Epithelial cell of esophagus (primary cell): ENCODE measurements at regions not wholly inside any gene's neighbourhood (a gene's known extent, or its start where the extent isn't known, plus 50 kb on each side); places are given as distances from the start of the nearest gene placed in this dataset.

Experiments used
- DNase-seq: peaks from one replicate; pipeline ENCODE4 v3.0.0; 2010; ENCODE audit warnings: low read depth
- H3K4me3 ChIP-seq: 2 replicates; pipeline ENCODE4 v1.5.1; 2011; ENCODE audit warnings: mild to moderate bottlenecking, low read length, control low read depth
- TF ChIP-seq, protein P1 (sequence below): IDR thresholded peaks from 2 replicates; pipeline ENCODE4 v1.5.1; 2011; ENCODE audit warnings: low read depth, mild to moderate bottlenecking, low read length, control low read depth, inconsistent platforms; ENCODE audit not compliant: insufficient read depth; ENCODE audit errors: missing control alignments

DNA sequence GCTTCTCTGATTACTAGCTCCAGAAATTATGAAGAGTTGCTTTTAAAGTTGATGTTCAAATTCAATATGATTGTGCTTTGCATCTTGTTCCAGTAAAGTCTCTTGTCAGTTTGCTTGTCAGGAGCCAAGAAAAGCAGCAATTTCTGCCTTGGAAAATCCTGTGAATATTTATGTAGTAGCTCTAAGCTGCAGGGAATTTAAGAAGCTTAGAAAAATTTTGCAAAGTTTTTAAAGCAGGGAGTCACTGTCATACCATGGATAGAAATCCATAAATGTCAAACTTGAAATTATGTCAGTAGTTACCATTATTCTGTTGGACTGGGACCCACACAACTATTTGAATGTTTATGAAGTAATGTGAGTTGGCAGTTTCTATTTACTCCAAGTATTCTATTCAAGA is 169.3 kb downstream of the TMEM200C start:
- TF ChIP-seq, protein P1, sequence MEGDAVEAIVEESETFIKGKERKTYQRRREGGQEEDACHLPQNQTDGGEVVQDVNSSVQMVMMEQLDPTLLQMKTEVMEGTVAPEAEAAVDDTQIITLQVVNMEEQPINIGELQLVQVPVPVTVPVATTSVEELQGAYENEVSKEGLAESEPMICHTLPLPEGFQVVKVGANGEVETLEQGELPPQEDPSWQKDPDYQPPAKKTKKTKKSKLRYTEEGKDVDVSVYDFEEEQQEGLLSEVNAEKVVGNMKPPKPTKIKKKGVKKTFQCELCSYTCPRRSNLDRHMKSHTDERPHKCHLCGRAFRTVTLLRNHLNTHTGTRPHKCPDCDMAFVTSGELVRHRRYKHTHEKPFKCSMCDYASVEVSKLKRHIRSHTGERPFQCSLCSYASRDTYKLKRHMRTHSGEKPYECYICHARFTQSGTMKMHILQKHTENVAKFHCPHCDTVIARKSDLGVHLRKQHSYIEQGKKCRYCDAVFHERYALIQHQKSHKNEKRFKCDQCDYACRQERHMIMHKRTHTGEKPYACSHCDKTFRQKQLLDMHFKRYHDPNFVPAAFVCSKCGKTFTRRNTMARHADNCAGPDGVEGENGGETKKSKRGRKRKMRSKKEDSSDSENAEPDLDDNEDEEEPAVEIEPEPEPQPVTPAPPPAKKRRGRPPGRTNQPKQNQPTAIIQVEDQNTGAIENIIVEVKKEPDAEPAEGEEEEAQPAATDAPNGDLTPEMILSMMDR, result no peak
- no peak for DNase-seq

DNA sequence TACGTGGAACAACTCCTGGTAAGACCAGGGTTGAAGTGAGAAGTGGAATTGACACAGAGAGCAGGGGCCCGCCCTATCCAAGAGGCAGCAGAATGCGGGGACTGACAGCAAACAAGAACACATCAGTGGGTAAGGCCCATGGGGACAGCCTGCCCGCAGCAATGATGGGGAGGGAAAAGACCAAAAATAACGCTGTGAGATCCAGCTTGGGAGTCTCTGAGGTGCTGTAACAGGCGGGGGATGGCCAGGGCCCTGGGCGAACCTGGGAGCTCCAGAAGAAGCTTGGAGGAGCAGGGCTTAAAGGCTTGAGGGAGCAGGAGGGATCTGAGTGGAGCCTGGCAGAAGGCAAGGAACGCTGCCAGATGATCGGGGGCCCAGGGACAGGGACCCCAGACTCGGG is 173.4 kb downstream of the TMEM200C start:
- no peak overlapping the region for H3K4me3 ChIP-seq
- TF ChIP-seq, protein P1, result no peak
- no peak for DNase-seq

More for the DNA sequence above, 169.3 kb downstream of the TMEM200C start:
- no peak overlapping the region for H3K4me3 ChIP-seq

DNA sequence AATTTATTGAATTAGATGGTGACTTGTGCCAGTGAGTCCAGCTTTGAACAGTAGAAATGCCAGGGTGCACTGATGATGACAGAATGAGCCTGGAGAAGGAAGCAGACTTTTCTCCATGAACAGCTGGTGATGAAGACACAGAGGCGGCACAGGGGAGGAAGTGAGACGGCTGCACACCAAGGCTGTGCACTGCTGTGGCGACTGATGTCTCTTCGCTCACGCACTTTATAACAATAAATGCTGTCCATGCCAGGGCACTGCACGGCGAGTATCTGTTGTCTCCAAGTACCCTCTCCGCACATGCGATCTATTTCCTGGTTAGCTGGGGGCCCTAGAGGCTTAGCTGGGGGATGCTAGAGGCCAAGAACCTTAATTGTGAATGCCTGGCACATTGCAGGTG is 175.2 kb downstream of the TMEM200C start:
- no peak for DNase-seq
- TF ChIP-seq, protein P1, result no peak

DNA sequence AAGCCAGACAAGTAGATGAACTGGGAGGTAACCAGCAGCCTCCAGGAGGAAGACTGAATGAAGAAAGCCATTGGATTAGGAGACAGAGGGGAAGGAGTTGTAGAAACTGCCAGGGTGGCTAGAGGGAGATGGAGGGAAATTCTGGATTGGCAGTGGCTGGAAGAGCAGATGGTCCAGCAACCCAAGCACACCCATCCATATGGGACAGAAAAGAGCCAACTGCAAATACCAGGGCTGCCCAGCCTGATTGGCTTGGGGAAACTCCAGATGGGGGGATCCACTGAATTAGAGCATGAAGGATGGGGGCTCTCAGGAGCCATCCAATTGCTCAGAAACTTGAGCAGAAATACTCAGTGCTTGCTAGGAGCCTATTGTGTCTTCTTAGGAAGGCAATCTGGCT is 173.5 kb upstream of the EPB41L3 start:
- TF ChIP-seq, protein P1, result no peak
- DNase-seq, result no peak

More for the DNA sequence above, 175.2 kb downstream of the TMEM200C start:
- H3K4me3 ChIP-seq, result no peak overlapping the region

DNA sequence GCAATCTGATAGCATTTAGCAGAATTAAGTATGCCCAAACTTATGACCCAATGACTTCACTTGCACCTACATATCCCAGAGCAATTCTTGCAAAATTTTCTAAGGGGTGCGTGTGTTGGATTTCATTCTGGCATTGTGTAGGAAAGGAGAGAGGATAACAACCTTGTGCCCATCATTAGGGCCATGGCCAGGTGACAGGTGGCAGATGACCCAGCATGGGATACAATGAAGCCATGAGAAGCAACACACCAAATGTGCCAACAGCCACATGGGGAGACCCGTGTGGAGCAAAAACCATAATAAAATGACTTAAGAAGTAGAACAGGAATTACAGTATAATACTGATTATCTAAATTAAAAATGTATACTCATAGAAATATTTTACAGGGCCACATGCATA is 166.9 kb upstream of the EPB41L3 start:
- DNase-seq, result no peak
- no peak overlapping the region for H3K4me3 ChIP-seq
- TF ChIP-seq, protein P1, result no peak

More for the DNA sequence above, 173.5 kb upstream of the EPB41L3 start:
- no peak overlapping the region for H3K4me3 ChIP-seq

DNA sequence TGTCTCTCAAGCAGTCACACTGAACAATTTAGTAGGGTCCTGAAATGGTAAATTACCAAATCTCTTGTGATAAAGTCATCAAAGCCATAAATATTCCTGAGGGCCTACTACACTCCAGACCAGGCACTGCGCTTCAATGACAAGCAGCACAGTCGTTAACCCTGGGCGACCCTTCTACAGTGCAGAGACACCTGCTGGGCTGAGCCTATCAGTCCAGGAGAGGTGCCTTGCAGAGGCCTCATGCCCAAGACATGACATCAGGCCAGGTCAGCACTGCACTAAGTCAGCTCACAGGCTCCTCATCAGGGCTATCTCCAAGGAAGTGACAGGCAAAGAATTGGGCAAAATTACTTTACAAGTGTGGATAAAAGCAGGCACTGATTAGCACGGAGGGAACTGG is 166.4 kb upstream of the EPB41L3 start:
- TF ChIP-seq, protein P1, result no peak
- DNase-seq, result no peak
- H3K4me3 ChIP-seq, result no peak overlapping the region

DNA sequence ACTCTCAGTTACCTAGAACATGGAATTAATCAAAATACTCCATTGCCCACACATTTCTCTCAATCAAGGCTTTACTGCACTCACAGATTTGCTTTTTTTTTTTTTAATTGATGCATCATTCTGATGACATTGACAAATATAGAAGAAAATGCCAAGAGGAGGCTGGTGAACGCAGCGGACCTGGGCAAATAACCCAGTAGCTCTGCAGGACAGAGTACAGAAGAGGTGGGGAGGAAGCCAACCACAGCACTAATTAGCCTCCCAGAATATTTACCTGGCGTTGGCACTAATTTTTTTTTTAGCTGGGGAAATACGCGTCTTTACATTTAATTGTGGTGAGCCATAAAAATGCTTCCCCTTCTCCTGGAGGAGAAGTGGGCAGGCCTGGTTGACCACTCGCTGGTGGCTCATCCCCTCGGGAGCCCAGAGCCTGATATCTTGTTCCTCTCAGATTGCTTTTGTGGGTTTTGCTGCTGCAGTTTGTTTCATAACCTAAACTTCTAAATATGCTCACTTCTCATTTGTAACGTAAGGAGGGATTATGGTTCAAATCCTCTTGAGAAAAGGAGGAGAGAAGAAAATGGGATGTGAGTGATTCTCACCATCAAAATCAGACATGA is 165.8 kb upstream of the EPB41L3 start:
- no peak for DNase-seq
- H3K4me3 ChIP-seq, result no peak overlapping the region
- TF ChIP-seq, protein P1, result no peak
